HepG2 (cell line): ENCODE measurements at regions not wholly inside any gene's neighbourhood (a gene's known extent, or its start where the extent isn't known, plus 50 kb on each side); places are given as distances from the start of the nearest gene placed in this dataset.
A peak's percentile ranks its signal among the peaks of the same experiment; 100 is the strongest.
"Not testable (repeated sequence)": the region's sequence is repeated elsewhere in the genome, so short reads cannot be mapped to it uniquely, and the experiment has no call there.

Experiments used
- ATAC-seq: fragments of 200-7000 bp; cut with Tn5 transposase; 3 replicates; pipeline ENCODE4 v1.9.1; 2020; ENCODE audit warnings: mild to moderate bottlenecking, moderate library complexity
- BruUV-seq: library from RNA; stranded (reverse); fragments of 400-500 nt; replicated peaks from 2 replicates; lab custom pipeline; 2021; lab: Mats Ljungman, UMichigan
- CTCF ChIA-PET: fragments of 300-600 bp; formaldehyde crosslinking; extraction: SDS; loops from one replicate; lab custom pipeline; 2021; ENCODE audit warnings: low total read pairs, inconsistent platforms, low intra/inter-chr PET ratio; lab: Yijun Ruan, JAX
- POLR2A ChIA-PET: fragments of 350-600 bp; sonication (Branson Sonifier 250); formaldehyde crosslinking; loops from one replicate; lab custom pipeline; 2020; ENCODE audit warnings: antibody characterized with exemption, inconsistent platforms; lab: Yijun Ruan, JAX
- DNase-seq: peaks from one replicate; pipeline ENCODE4 v3.0.0-alpha.2; 2015; ENCODE audit warnings: low spot score
- FAIRE-seq: peaks from 3 replicates; lab custom pipeline; 2011; peaks lifted over from hg19 to GRCh38; lab: Jason Lieb, UNC
- H2AFZ ChIP-seq: one replicate; pipeline ENCODE4 v1.6.1; 2011; ENCODE audit warnings: low read length, inconsistent platforms
- H3K27ac ChIP-seq: fragments of 300-600 bp; 3 replicates; pipeline ENCODE4 v1.8.0; 2011; ENCODE audit warnings: mixed run types, mild to moderate bottlenecking, mixed read lengths, low read length, inconsistent platforms; ENCODE audit not compliant: insufficient read depth; ENCODE audit errors: extremely low read length
- H3K27me3 ChIP-seq, 2 experiments: fragments of 200-600 bp in 1 of 2; 2 replicates in 1 of 2; 3 replicates in 1 of 2; pipeline versions ENCODE4 v1.6.0 to v1.8.0; 2011; ENCODE audit warnings: low read length in 2 of 2, mild to moderate bottlenecking in 2 of 2, moderate library complexity in 2 of 2, inconsistent platforms in 1 of 2; ENCODE audit not compliant: insufficient read depth in 2 of 2, control insufficient read depth in 1 of 2
- H3K36me3 ChIP-seq, 2 experiments: fragments of 200-600 bp in 1 of 2; replicated peaks in 1 of 2; 2 replicates in 1 of 2; 3 replicates in 1 of 2; pipeline versions ENCODE4 v1.5.1 to v1.8.0; 2011; ENCODE audit warnings: low read length in 2 of 2, inconsistent platforms in 1 of 2; ENCODE audit not compliant: insufficient read depth in 2 of 2, control insufficient read depth in 1 of 2
- H3K4me1 ChIP-seq: 2 replicates; pipeline ENCODE4 v1.5.1; 2012; ENCODE audit warnings: low read length, inconsistent platforms; ENCODE audit not compliant: insufficient read depth
- H3K4me2 ChIP-seq: 2 replicates; pipeline ENCODE4 v1.6.0; 2011; ENCODE audit warnings: low read depth, low read length, inconsistent platforms
- H3K4me3 ChIP-seq, 3 experiments: fragments of 200-600 bp in 1 of 3; sonication (generic), shearing (Covaris generic) in 1 of 3; replicated peaks in 1 of 3; 2 replicates each; pipeline ENCODE4 v1.5.1; 2011 to 2016; ENCODE audit warnings: low read length in 3 of 3, inconsistent platforms in 2 of 3, low read depth in 2 of 3, mild to moderate bottlenecking in 2 of 3, control low read depth in 1 of 3, mixed read lengths in 1 of 3; ENCODE audit not compliant: insufficient read depth in 1 of 3
- H3K79me2 ChIP-seq: one replicate; pipeline ENCODE4 v1.6.1; 2011; ENCODE audit warnings: low read length, inconsistent platforms; ENCODE audit not compliant: insufficient read depth
- H3K9ac ChIP-seq: 2 replicates; pipeline ENCODE4 v1.6.0; 2011; ENCODE audit warnings: mild to moderate bottlenecking, low read depth, low read length, inconsistent platforms; ENCODE audit not compliant: insufficient read depth
- H3K9me3 ChIP-seq: 2 replicates; pipeline ENCODE4 v1.5.1; 2012; ENCODE audit warnings: mild to moderate bottlenecking, low read length
- H4K20me1 ChIP-seq: 2 replicates; pipeline ENCODE4 v1.6.0; 2011; ENCODE audit warnings: inconsistent platforms, mild to moderate bottlenecking, low read length, moderate library complexity; ENCODE audit not compliant: insufficient read depth
- CREM ChIP-seq, 2 experiments: sonication (generic) in 1 of 2; formaldehyde crosslinking in 1 of 2; IDR thresholded peaks; 2 replicates each; pipeline versions ENCODE4 v1.4.0 to v1.6.1; 2016 to 2020; ENCODE audit warnings: antibody characterized with exemption in 1 of 2, mild to moderate bottlenecking in 1 of 2, missing genetic modification reagents in 1 of 2
- ELF3 ChIP-seq: IDR thresholded peaks from 2 replicates; pipeline ENCODE4 v1.6.1; 2016; ENCODE audit warnings: missing genetic modification reagents, missing compliant biosample characterization
- MAFK ChIP-seq, 2 experiments: IDR thresholded peaks in 1 of 2; conservative IDR thresholded peaks in 1 of 2; 2 replicates each; pipeline ENCODE4 v1.6.1; 2011; ENCODE audit warnings: improper control_type of control experiment in 2 of 2, low read length in 2 of 2
- MEF2D ChIP-seq: sonication (generic); formaldehyde crosslinking; IDR thresholded peaks from 2 replicates; pipeline ENCODE4 v1.5.1; 2020; ENCODE audit warnings: mild to moderate bottlenecking, missing genetic modification reagents
- NCOA2 ChIP-seq: sonication (generic); formaldehyde crosslinking; IDR thresholded peaks from 2 replicates; pipeline ENCODE4 v1.8.0; 2022; ENCODE audit warnings: inconsistent platforms
- PAX8 ChIP-seq: sonication (generic); formaldehyde crosslinking; IDR thresholded peaks from 2 replicates; pipeline ENCODE4 v1.8.0; 2022; ENCODE audit warnings: mild to moderate bottlenecking, missing genetic modification reagents, borderline replicate concordance
- ZBTB1 ChIP-seq: sonication (generic); formaldehyde crosslinking; IDR thresholded peaks from 2 replicates; pipeline ENCODE4 v1.4.0; 2020; ENCODE audit warnings: missing genetic modification reagents, borderline replicate concordance
- ZFX ChIP-seq: sonication (generic); formaldehyde crosslinking; IDR thresholded peaks from 2 replicates; pipeline ENCODE4 v1.4.0; 2020; ENCODE audit warnings: mild to moderate bottlenecking, low read depth, missing genetic modification reagents, moderate library complexity
- ZNF207 ChIP-seq: fragments of 450-650 bp; IDR thresholded peaks from 2 replicates; pipeline ENCODE4 v1.6.1; 2016; ENCODE audit warnings: antibody characterized with exemption, borderline replicate concordance
- ZNF550 ChIP-seq: sonication (generic); formaldehyde crosslinking; IDR thresholded peaks from 2 replicates; pipeline ENCODE4 v1.4.0; 2020; ENCODE audit warnings: mild to moderate bottlenecking, missing genetic modification reagents, borderline replicate concordance
- WGBS: methylation state at CpG from one replicate; pipeline ENCODE4 v1.1.6; 2017; ENCODE audit warnings: low lambda C conversion rate; 5-methylcytosine and 5-hydroxymethylcytosine counted together
- in situ Hi-C: cut with HindIII; loops from 2 replicates; pipeline ENCODE4 v1.10.0; 2017; ENCODE audit warnings: low pct_unique_long_range_greater_than_20kb; ENCODE audit not compliant: extremely low pct_ligation_motif_present
- intact Hi-C: fragments of 100-400 bp; cut with micrococcal nuclease; formaldehyde crosslinking; loops from one replicate; pipeline ENCODE4 v1.10.0; 2022; ENCODE audit not compliant: unreplicated experiment
- TF ChIP-seq, protein P1 (sequence below): sonication (generic); formaldehyde crosslinking; IDR thresholded peaks from 2 replicates; pipeline ENCODE4 v1.8.0; 2022; ENCODE audit warnings: low read depth, missing genetic modification reagents
- TF ChIP-seq, protein P2 (sequence below): sonication (generic); formaldehyde crosslinking; conservative IDR thresholded peaks from 2 replicates; pipeline ENCODE4 v1.8.1; 2023; ENCODE audit warnings: missing genetic modification reagents

DNA sequence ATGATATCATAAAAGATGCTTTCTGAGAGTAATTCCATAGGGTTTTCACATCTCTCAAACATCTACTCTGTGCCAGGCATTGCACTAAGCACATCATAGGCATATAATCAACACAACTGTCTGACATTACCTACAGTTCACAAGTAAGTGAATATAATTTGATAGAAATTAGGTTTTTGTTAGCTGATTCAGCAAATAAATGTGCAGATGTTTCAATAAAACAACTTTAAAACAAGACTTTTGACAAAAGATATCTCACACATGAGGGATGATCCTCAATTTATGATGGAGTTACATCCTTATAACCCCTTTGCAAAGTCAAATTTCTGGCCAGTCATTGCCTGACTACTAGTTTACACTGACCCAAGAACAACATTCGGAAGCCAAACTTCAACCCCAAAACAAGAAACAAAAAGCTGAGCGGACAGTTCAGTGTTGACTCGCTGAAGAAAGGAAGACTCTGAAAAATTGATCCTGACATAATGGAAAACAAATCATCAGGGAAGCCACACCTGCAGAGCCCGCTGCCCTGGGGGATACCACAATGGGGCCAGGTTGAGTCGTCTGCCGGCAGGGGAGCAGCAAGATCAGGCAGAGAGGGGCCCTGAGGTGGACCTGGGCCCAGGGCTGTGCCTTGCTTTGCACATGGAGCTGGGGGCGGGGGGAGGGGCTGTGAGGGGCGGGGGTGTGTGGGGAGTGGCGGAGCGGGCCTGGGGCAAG lies 739.2 kb upstream of the GJE1 start (continued):
- TF ChIP-seq, protein P1, sequence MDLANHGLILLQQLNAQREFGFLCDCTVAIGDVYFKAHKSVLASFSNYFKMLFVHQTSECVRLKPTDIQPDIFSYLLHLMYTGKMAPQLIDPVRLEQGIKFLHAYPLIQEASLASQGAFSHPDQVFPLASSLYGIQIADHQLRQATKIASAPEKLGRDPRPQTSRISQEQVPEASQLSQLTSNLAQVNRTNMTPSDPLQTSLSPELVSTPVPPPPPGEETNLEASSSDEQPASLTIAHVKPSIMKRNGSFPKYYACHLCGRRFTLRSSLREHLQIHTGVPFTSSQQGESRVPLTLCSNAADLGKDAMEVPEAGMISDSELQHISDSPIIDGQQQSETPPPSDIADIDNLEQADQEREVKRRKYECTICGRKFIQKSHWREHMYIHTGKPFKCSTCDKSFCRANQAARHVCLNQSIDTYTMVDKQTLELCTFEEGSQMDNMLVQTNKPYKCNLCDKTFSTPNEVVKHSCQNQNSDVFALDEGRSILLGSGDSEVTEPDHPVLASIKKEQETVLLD = no peak
- TF ChIP-seq ELF3 (no peak), PAX8 (CRISPR knock-in tag) (no peak), NCOA2 (CRISPR knock-in tag) (no peak), ZNF207 (no peak), ZNF550 (no peak), ZFX (CRISPR knock-in tag) (no peak), CREM (IDR thresholded peaks at IDR 0.05) (no peak), CREM (CRISPR knock-in tag; IDR thresholded peaks at IDR 0.05) (no peak), MAFK (conservative IDR thresholded peaks at IDR 0.05 in 1 of 2, IDR thresholded peaks at IDR 0.05 in 1 of 2; ENCODE audit: low read length in 2 of 2) (peak; percentile 80 to 94), MEF2D (CRISPR knock-in tag) (no peak), ZBTB1 (CRISPR knock-in tag) (no peak)
- TF ChIP-seq, protein P2, sequence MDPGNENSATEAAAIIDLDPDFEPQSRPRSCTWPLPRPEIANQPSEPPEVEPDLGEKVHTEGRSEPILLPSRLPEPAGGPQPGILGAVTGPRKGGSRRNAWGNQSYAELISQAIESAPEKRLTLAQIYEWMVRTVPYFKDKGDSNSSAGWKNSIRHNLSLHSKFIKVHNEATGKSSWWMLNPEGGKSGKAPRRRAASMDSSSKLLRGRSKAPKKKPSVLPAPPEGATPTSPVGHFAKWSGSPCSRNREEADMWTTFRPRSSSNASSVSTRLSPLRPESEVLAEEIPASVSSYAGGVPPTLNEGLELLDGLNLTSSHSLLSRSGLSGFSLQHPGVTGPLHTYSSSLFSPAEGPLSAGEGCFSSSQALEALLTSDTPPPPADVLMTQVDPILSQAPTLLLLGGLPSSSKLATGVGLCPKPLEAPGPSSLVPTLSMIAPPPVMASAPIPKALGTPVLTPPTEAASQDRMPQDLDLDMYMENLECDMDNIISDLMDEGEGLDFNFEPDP (CRISPR knock-in tag) = 0 out of 2 replicates have a peak, but pooled peaks have one; percentile 35
- TF ChIP-seq, all 625 proteins: peak for 3

DNA sequence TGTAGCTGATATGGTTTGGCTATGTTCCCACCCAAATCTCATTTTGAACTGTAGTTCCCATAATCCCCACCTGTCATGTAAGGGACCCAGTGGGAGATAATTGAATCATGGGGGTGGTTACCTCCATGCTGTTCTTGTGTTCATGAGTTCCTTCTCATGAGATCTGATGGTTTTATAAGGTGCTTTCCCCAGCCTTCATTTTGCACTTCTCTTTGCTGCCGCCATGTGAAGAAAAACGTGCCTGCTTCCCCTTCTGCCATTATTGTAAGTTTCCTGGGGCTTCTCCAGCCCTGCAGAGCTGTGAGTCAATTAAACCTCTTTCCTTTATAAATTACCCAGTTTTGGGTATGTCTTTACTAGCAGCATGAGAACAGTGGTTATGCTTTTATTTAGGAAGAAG lies 741.6 kb upstream of the GJE1 start:
- H3K36me3 ChIP-seq, H3K4me2 ChIP-seq, CTCF ChIA-PET, intact Hi-C loops, H3K79me2 ChIP-seq, DNase-seq, H3K27me3 ChIP-seq, H3K27ac ChIP-seq, FAIRE-seq, BruUV-seq, H3K4me3 ChIP-seq, ATAC-seq, H2AFZ ChIP-seq, H3K4me1 ChIP-seq, in situ Hi-C loops, H3K9me3 ChIP-seq, H3K9ac ChIP-seq, H4K20me1 ChIP-seq, POLR2A ChIA-PET: not testable (repeated sequence)
- 24% methylated on average over 2 of the region's 2 CpGs for WGBS
